ENCODE measurements at regions not wholly inside any gene's neighbourhood (a gene's known extent, or its start where the extent isn't known, plus 50 kb on each side); places are given as distances from the start of the nearest gene placed in this dataset.

DNA sequence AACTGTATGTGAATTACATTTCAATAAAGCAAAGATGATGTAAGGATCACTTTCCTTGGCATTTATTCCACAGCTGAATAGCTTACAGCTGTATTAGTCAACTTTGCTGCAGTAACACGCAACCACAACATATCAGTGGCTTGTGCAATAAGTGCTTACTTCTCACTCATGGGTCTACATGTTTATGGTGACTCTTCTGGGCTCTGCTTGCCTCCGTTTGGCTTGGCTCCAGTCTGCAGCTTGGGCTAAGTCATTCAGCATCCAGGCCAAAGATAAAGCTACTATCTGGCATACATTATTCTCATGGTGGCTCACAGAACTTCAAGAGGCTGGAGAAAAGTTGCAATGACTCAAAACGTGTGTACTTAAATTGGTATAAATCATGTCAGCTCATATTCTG is 355.0 kb downstream of the RNF144A start:
- H3K9me3 ChIP-seq (ENCODE audit: insufficient read depth, low read depth, low read length) = no peaks in the 10 kb centered on the region
- no peak for DNase-seq
- no peak overlapping the region for H2BK5ac ChIP-seq (ENCODE audit: low read depth, low read length, poor library complexity)
- H4K8ac ChIP-seq (ENCODE audit: low read depth, low read length) = no peak overlapping the region
- no peak overlapping the region for H3K18ac ChIP-seq (ENCODE audit: low read length)
- no peak overlapping the region for H3K23ac ChIP-seq (ENCODE audit: low read length)
- no peaks in the 10 kb centered on the region for H3K4me1 ChIP-seq (ENCODE audit: control insufficient read depth in 1 of 2, insufficient read depth in 2 of 2, low read length in 2 of 2)
- no peak overlapping the region for H4K12ac ChIP-seq (ENCODE audit: low read depth, low read length)
- H2BK120ac ChIP-seq (ENCODE audit: insufficient read depth, low read length, poor library complexity) = no peak overlapping the region
- no peak overlapping the region for H4K91ac ChIP-seq (ENCODE audit: low read depth, low read length)
- no peaks in the 10 kb centered on the region for H3K36me3 ChIP-seq (ENCODE audit: control insufficient read depth in 1 of 2, insufficient read depth in 2 of 2, low read length in 2 of 2)
- no peaks in the 10 kb centered on the region for H3K79me2 ChIP-seq (ENCODE audit: control insufficient read depth, insufficient read depth, low read length, poor library complexity)
- no peak overlapping the region for H2AK5ac ChIP-seq (ENCODE audit: low read length)
- no peak overlapping the region for H3K4ac ChIP-seq (ENCODE audit: low read depth, low read length)
- no peak overlapping the region for H3K14ac ChIP-seq (ENCODE audit: low read length)
- H2BK12ac ChIP-seq (ENCODE audit: low read length) = no peak overlapping the region
- H3K79me1 ChIP-seq (ENCODE audit: low read length) = no peaks in the 10 kb centered on the region
- WGBS (ENCODE audit: extremely low coverage, insufficient coverage, insufficient read length) = no CpG with 5 or more reads among the region's 3 CpGs
- H3K9ac ChIP-seq (ENCODE audit: low read length) = no peak overlapping the region
- H2AFZ ChIP-seq (ENCODE audit: insufficient read depth, low read length, poor library complexity) = no peak overlapping the region
- H3K27me3 ChIP-seq (ENCODE audit: insufficient read depth, low read length) = no peaks in the 10 kb centered on the region
- no peak overlapping the region for H3K4me2 ChIP-seq (ENCODE audit: low read length)
- H3K4me3 ChIP-seq (ENCODE audit: low read depth, low read length) = no peak overlapping the region
- no peak overlapping the region for H3K27ac ChIP-seq (ENCODE audit: low read depth, low read length)

- Histone ChIP-seq H3K4me2 (ENCODE audit: low read length) (no peak overlapping the region), H3K4me1 (ENCODE audit: control insufficient read depth in 1 of 2, insufficient read depth in 2 of 2, low read length in 2 of 2) (no peaks in the 10 kb centered on the region), H3K4me3 (ENCODE audit: low read depth, low read length) (no peak overlapping the region), H3K36me3 (ENCODE audit: control insufficient read depth in 1 of 2, insufficient read depth in 2 of 2, low read length in 2 of 2) (no peaks in the 10 kb centered on the region), H2BK12ac (ENCODE audit: low read length) (no peak overlapping the region), H4K8ac (ENCODE audit: low read depth, low read length) (no peak overlapping the region), H4K12ac (ENCODE audit: low read depth, low read length) (no peak overlapping the region), H2BK120ac (ENCODE audit: insufficient read depth, low read length, poor library complexity) (no peak overlapping the region), H4K91ac (ENCODE audit: low read depth, low read length) (no peak overlapping the region), H3K14ac (ENCODE audit: low read length) (no peak overlapping the region), H3K9me3 (ENCODE audit: insufficient read depth, low read depth, low read length) (peaks cover 2% of the 10 kb centered on the region), H2AK5ac (ENCODE audit: low read length) (no peak overlapping the region), H3K79me2 (ENCODE audit: control insufficient read depth, insufficient read depth, low read length, poor library complexity) (no peaks in the 10 kb centered on the region), H3K4ac (ENCODE audit: low read depth, low read length) (no peak overlapping the region), H3K27me3 (ENCODE audit: insufficient read depth, low read length) (no peaks in the 10 kb centered on the region), H3K18ac (ENCODE audit: low read length) (no peak overlapping the region), H3K79me1 (ENCODE audit: low read length) (no peaks in the 10 kb centered on the region), H2AFZ (ENCODE audit: insufficient read depth, low read length, poor library complexity) (no peak overlapping the region), H3K9ac (ENCODE audit: low read length) (no peak overlapping the region), H3K23ac (ENCODE audit: low read length) (no peak overlapping the region), H2BK5ac (ENCODE audit: low read depth, low read length, poor library complexity) (no peak overlapping the region), H3K27ac (ENCODE audit: low read depth, low read length) (no peak overlapping the region)
- DNase-seq = no peak
Observed at GRCh38 chr2:7278984-7279383, 361.8 kb downstream of the RNF144A start.

DNA sequence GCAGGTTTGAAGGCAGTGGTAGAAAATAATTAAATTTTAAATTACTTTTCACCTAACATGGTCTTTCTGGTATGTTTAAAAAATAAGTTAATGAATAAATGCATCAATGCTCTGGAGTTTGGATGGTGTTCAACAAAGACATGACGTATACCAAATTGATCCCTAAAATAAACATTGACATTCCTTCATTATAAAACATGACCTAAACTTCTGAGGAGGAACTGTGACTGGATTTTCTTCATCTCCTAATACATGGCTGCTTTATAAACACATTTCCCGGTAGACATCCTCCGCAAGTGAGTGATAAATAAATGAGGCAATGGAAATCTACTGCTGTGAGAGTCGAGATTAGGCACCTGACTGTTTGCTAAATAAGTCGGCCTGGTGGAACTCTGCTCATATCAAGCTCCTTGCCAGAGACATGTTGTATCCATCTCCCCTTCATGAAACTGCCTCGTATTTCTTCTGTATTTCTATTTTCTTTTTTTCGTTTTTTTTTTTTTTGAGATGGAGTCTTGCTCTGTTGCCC is 362.3 kb downstream of the RNF144A start:
- H3K18ac ChIP-seq (ENCODE audit: low read length) = no peak overlapping the region
- H2AK5ac ChIP-seq (ENCODE audit: low read length) = no peak overlapping the region
- no peak overlapping the region for H4K12ac ChIP-seq (ENCODE audit: low read depth, low read length)
- no peak overlapping the region for H3K4me2 ChIP-seq (ENCODE audit: low read length)
- H3K9ac ChIP-seq (ENCODE audit: low read length) = no peak overlapping the region
- no peak overlapping the region for H4K91ac ChIP-seq (ENCODE audit: low read depth, low read length)
- no peaks in the 10 kb centered on the region for H3K4me1 ChIP-seq (ENCODE audit: control insufficient read depth in 1 of 2, insufficient read depth in 2 of 2, low read length in 2 of 2)
- H2AFZ ChIP-seq (ENCODE audit: insufficient read depth, low read length, poor library complexity) = no peak overlapping the region
- peaks cover 2% of the 10 kb centered on the region for H3K9me3 ChIP-seq (ENCODE audit: insufficient read depth, low read depth, low read length)
- no peak overlapping the region for H3K23ac ChIP-seq (ENCODE audit: low read length)
- H3K36me3 ChIP-seq (ENCODE audit: control insufficient read depth in 1 of 2, insufficient read depth in 2 of 2, low read length in 2 of 2) = no peaks in the 10 kb centered on the region
- H3K4ac ChIP-seq (ENCODE audit: low read depth, low read length) = no peak overlapping the region
- no peaks in the 10 kb centered on the region for H3K27me3 ChIP-seq (ENCODE audit: insufficient read depth, low read length)
- H3K79me1 ChIP-seq (ENCODE audit: low read length) = no peaks in the 10 kb centered on the region
- H3K27ac ChIP-seq (ENCODE audit: low read depth, low read length) = no peak overlapping the region
- H2BK5ac ChIP-seq (ENCODE audit: low read depth, low read length, poor library complexity) = no peak overlapping the region
- H3K79me2 ChIP-seq (ENCODE audit: control insufficient read depth, insufficient read depth, low read length, poor library complexity) = no peaks in the 10 kb centered on the region
- no peak overlapping the region for H4K8ac ChIP-seq (ENCODE audit: low read depth, low read length)
- H3K4me3 ChIP-seq (ENCODE audit: low read depth, low read length) = no peak overlapping the region
- DNase-seq = no peak
- WGBS (ENCODE audit: extremely low coverage, insufficient coverage, insufficient read length) = no CpG with 5 or more reads among the region's 7 CpGs
- H2BK120ac ChIP-seq (ENCODE audit: insufficient read depth, low read length, poor library complexity) = no peak overlapping the region
- H3K14ac ChIP-seq (ENCODE audit: low read length) = no peak overlapping the region
- H2BK12ac ChIP-seq (ENCODE audit: low read length) = no peak overlapping the region

DNA sequence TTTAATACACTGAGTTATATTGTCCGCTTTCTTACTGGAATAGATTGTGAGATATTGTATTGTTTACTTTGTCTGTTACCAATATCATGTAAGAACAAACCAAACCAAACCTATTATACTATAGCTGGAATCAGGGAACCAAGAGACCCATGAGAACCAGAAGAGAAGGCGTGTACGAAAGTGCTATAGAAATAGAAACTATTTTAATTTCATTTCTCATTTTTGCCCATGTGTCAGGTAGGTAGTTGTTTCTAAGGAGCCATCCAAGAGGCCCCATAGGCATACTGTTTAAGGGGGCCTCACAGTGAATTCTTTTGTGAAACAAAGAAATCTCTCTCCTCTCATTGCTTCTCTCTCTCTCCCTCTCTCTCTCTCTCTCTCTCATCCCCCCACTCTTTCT is 363.6 kb downstream of the RNF144A start:
- H3K27me3 ChIP-seq (ENCODE audit: insufficient read depth, low read length) = no peaks in the 10 kb centered on the region
- no peak overlapping the region for H4K8ac ChIP-seq (ENCODE audit: low read depth, low read length)
- no peaks in the 10 kb centered on the region for H3K79me2 ChIP-seq (ENCODE audit: control insufficient read depth, insufficient read depth, low read length, poor library complexity)
- H2AK5ac ChIP-seq (ENCODE audit: low read length) = no peak overlapping the region
- no peak overlapping the region for H3K4me2 ChIP-seq (ENCODE audit: low read length)
- no CpG with 5 or more reads among the region's 3 CpGs for WGBS (ENCODE audit: extremely low coverage, insufficient coverage, insufficient read length)
- no peak overlapping the region for H3K27ac ChIP-seq (ENCODE audit: low read depth, low read length)
- H3K4me3 ChIP-seq (ENCODE audit: low read depth, low read length) = no peak overlapping the region
- no peaks in the 10 kb centered on the region for H3K79me1 ChIP-seq (ENCODE audit: low read length)
- H3K9ac ChIP-seq (ENCODE audit: low read length) = no peak overlapping the region
- H3K23ac ChIP-seq (ENCODE audit: low read length) = no peak overlapping the region
- no peak overlapping the region for H3K18ac ChIP-seq (ENCODE audit: low read length)
- DNase-seq = no peak
- H2AFZ ChIP-seq (ENCODE audit: insufficient read depth, low read length, poor library complexity) = no peak overlapping the region
- no peaks in the 10 kb centered on the region for H3K36me3 ChIP-seq (ENCODE audit: control insufficient read depth in 1 of 2, insufficient read depth in 2 of 2, low read length in 2 of 2)
- H4K91ac ChIP-seq (ENCODE audit: low read depth, low read length) = no peak overlapping the region
- H2BK5ac ChIP-seq (ENCODE audit: low read depth, low read length, poor library complexity) = no peak overlapping the region
- no peak overlapping the region for H2BK12ac ChIP-seq (ENCODE audit: low read length)
- peaks cover 2% of the 10 kb centered on the region for H3K9me3 ChIP-seq (ENCODE audit: insufficient read depth, low read depth, low read length)
- no peak overlapping the region for H4K12ac ChIP-seq (ENCODE audit: low read depth, low read length)
- no peak overlapping the region for H3K14ac ChIP-seq (ENCODE audit: low read length)
- no peak overlapping the region for H3K4ac ChIP-seq (ENCODE audit: low read depth, low read length)
- H2BK120ac ChIP-seq (ENCODE audit: insufficient read depth, low read length, poor library complexity) = no peak overlapping the region
- H3K4me1 ChIP-seq (ENCODE audit: control insufficient read depth in 1 of 2, insufficient read depth in 2 of 2, low read length in 2 of 2) = no peaks in the 10 kb centered on the region

Data from trophoblast cell (in vitro differentiated cells and primary cell).